HG02973 (cell line): ENCODE measurements at regions not wholly inside any gene's neighbourhood (a gene's known extent, or its start where the extent isn't known, plus 50 kb on each side); places are given as distances from the start of the nearest gene placed in this dataset.

Experiments
- ATAC-seq: cut with Tn5 transposase; IDR thresholded peaks from one replicate; pipeline ENCODE4 v1.9.1; 2021; ENCODE audit warnings: moderate library complexity; ENCODE audit not compliant: unreplicated experiment

DNA sequence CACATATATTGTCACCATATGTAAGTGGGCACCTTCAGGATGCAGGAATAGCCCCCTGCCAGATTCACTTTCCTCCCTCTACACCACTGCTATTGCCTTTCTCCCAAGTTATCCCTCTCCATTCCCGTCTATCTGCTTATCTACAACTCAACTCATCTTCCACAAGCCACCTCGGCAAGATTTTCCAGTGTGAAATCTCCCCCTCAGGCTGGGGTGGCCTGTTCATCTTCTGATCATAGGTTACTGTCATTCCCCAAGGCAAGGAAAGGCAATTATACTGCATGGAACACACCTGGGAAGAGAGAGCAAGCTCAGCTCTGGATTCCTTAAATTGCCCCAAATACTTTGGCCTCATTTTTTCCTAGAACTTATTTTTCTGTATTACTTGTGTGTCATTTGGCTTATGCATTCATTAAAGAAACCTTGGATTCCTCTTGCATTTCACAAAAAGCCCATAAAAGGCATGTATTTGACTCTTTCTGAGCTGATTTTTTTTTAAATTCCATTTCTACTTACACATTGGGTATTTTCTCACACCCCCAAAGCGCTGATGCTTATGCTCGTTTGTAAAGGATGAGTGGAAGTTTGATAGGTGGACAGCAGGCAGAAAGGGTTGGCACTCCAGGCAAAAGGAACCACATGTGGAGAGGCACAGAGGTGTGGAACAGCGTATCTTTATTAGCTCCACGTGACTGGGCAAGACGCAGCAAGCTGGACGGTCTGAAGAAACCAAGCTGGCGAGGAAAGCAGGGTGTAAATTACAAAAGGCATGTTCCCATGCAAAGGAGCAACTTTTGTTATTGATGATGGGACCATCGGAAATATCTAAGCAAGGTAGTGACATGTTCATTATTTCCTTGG is 169.7 kb upstream of the RAB4A start:
- no peak for ATAC-seq

DNA sequence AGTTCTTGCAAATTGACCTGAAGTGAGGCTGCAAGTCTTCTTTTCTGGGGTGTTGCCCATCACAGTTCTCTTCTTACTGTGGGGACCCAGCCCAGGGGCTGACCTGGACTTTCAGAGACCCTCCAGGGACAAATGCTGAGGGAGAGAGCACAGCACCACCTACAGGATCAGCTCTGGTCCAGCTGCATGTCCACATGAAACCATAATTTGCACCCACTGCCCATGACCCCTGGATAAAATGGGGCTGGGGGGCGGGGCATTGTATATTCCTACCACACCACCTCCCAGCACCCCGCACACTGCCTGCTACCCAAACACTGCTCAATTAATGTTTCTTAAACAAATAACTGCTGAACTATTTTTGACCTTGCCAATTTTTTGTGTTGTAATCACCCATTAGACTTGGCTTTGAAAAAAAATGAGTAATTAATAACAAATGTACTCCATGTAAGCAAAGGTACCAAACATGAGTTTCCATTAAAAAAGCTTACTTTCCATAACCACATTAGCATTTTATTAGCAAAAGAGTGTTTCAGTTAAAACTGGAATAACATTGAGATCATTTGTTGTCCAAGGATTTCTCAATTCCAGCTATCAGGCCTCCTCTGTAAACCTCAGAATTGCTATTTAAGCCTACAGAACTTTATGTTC is 168.0 kb upstream of the RAB4A start:
- ATAC-seq, result no peak

DNA sequence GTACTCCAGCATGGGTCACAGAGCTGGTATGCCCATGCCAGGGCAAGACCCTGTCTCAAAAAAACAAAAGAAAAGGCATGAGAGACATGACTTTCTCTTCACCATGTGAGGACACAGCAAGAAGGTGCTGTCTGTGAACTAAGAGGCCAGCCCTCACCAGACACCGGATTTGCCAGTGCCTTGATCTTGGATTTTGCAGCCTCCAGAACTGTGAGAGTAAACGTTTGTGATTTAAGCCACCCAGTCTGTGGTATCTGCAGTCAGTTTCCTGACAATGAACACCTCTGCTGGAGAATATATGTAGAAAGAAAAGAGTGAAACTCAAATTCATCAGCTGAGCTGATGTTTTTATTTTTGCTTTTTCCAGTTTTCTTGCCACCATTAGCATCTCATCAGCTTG is 166.3 kb upstream of the RAB4A start:
- no peak for ATAC-seq

DNA sequence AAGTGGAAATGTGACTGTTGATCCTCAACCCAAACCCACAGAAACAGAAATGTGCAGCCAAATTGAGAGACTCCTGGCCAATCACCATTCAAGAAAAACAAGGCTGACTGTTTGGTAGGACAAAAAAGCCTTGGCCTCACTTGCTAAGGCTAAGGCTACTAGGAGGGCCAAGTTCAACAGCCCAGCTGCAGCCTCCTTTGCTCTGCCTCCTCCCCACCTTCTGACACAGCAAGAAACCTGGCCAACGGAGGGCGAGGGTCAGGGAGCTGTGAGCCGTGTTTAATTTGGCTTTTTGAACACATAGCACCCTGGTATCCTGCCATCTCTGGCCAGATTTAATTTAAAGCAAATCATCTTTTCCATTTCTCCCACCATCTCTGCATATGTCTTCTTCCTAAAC is 165.8 kb upstream of the RAB4A start:
- ATAC-seq, result no peak

DNA sequence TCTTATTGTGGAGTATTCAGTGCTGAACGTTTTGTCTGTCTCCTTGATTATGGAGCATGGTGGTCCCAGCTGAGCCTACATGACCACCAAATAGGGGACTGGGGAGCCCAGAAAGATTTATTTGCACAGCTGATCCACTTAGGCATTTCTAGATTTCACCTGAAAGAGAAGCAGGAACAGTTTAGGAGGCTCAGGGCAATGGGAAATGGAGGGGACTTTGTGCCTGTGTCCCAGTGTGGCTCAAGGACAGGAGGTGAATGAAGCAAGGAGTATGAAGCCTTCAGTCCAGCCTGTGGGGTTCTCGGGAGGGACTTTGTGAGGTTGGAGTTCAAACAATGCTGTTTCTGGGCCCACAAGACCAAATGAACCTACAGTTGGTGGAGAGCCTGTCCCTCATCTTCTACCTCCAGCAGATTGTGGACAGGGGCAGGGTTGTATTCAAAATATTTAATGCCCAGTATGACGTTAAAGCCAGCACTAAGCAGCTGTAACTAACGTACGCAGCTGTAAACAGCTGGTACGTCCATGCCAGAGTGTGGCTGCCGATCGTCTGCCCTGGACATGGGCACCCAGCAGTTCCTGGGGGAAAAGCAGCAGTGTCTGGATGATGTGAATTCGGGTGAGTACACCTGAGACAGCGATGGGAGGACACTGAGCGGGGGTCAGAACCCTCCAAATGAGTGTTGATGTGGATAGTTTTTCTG is 164.9 kb upstream of the RAB4A start:
- ATAC-seq, result no peak

DNA sequence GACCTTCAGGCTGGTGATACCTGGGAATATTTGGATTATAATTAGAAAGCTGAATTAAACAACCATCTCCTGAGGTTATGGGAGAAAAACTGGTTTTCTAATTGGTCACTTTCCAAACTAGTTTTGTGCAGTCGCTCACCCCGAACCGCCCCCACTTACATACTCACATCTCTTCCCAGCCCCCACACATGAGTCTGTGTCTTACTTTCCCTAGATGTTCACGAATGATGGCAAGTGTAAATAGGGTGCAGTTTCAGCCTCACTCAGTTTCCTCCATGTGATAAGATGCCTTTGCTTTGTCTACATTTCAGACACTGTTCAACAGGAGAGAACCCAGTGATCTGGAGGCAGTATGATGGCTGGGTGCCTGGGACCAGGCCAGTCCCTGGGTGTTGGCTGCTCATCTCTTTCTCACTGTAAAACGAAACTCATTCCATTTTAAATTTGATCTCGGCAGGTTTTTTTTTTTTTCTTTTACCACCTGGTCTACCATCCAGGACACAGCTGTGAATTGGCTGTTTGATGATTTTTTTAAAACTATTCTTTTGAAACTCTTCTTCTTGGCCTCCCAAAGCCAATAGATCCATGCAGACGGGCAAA is 164.3 kb upstream of the RAB4A start:
- no peak for ATAC-seq

DNA sequence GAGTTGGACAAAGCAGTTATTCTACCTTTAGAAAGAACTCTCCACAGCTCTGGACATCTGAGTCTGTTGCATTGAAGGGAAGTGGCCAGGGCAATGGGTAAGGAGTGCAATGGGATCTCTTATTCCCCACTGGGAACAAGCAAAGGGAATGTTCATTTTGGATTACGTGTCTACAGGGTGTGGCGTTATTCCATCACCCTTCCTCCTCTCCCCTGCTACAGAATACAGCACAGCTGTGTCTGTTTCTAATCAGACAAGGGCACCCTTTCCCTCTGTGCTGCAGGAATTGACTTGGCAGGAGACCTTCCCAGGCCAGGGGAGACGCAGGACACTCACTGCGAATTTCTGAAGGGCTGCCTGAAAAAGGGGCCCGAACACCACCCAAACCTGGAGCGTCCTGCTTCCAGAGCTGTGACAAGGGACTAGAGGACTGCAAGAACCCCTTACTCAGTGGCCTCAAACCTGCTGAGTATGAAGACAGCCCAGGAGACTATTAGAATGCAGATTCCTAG is 163.6 kb upstream of the RAB4A start:
- ATAC-seq, result no peak

DNA sequence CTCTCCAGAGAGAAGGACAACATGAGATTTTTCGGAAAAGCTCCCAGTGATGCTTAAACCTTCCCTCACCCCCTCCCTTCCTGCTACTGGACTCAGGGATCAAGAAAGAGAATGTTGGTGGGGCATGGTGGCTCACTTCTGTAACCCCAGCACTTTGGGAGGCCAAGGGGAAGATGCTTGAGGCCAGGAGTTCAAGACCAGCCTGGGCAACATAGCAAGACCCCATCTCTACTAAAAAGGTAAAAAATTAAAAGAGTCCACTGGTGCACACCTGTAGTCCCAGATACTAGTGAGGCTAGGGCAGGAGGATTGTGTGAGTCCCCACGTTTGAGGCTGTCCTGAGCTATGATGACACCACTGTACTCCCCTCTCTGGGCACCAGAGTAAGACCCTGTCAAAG is 162.9 kb upstream of the RAB4A start:
- ATAC-seq, result no peak

DNA sequence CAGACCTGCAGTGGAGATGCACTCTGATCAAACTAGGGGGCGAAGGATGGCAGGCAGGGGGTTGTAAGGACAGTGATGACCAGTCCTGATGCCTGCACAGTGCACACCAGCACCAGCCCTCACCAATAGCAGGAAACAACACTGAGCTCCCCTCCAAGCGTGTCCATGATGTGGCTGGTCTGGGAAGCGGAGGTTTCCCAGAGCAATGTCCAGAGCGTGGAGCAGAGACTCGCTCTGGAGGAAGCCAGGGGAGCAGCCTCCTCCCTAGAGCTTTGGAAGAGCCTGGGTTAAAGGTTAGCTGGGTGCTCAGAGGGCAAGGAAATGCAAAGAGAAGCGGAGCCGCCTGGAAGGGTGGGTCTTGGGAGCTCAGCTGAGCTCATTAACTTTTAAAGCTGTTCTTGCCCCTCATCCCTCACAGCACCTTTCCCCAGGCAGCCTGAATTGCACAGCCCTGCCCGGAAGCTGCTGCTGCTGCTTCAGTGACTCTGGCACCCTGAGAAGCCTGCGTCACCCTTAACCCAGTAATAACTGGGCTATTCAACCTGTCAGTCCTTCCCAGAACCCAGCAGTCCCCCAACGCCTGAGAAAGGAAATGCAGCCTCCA is 162.2 kb upstream of the RAB4A start:
- ATAC-seq, result no peak

DNA sequence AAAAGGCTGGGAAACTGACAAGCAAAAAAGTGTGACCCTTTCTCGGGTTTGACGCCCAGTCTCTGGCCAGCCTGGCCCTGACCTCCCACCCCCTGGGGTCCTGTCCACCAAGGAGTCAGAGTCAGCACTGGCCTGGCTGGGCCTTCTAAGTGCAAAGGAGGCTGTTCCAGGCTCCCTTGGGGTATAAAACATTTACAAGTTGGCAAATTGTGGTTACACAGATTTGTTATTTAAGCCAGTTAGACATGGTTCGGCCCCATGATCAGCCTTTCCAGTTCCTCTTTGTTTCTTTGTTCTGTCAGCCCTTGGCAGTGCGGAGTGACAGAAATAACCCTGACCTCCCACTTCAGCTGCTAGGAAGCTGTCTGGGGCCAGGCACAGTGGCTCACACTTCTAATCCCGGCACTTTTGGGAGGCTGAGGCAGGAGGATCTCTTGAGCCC is 161.6 kb upstream of the RAB4A start:
- no peak for ATAC-seq

DNA sequence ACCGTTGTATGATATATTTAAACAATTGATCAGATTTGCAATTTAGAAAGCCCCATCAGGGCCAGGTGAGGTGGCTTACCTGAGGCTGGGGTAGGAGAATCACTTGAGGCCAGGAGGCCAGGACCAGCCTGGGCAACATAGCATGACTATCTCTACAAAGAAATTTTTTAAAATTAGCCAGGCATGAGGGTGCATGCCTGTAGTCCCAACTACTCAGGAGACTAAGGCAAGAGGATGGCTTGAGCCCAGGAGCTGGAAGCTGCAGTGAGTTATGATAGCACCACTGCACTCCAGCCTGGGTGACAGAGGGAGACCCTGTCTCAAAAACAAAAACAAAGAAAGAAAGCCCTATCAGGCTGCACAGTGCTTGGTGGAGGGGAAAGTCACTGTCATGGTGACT is 159.9 kb upstream of the RAB4A start:
- no peak for ATAC-seq

DNA sequence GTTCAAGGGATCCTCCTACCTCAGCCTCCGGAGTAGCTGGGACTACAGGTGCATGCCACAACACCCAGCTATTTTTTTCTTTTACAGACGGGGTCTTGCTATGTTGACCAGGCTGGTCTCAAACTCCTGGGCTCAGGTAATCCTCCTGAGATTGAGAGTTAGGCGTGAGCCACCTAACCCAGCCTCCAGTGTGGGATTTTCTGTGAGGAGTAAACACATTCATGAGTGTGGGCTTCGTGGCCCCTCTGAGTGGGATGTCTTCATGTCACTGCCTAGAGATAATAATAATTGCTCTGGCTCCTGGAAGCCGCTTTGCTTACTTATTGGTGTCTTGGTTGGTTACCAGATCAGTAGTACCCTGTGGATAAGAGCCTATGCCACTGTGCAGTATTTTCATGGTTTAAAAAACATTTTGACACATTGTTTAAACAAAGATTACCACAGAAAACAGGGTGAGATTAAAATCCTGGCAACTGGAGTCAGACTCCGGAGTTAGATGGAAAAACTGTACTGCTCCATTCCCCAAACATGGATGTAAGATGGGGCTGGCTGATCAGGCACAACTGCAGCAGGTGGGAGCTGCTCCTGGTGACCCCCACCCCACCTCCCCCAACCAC is 159.1 kb upstream of the RAB4A start:
- no peak for ATAC-seq

DNA sequence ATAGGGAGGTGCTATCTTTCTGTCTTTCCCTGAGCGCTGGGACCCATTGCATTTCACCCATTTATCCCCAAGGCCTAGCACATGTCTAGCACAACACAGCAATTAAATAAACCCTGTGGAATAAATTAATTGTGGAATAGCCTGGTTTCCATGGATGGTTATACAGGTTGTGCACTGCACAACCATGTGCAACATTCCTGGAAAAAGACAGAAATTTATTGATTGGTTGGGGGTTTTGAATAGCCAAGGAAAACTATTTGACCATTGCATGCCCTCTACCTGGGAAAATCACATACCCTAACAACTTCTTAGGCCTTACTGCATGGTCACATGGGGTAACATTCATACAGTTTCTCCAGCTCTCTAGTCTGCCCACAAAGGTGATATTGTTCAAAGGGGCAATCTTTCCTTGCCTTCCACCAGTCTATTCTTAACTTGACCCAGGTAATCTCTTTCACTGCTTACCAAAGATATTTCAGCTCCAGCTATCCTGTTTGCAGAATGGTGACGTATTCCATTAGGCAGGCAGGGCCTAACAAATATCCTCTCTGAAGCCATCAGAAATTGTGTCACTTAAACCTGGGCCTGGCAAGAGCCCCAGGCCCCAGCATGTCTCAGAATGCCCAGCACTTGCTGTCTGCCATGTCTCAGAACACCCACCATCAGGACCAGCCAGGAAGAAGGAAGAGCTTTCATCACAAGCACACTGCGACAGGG is 157.9 kb upstream of the RAB4A start:
- ATAC-seq, result no peak

DNA sequence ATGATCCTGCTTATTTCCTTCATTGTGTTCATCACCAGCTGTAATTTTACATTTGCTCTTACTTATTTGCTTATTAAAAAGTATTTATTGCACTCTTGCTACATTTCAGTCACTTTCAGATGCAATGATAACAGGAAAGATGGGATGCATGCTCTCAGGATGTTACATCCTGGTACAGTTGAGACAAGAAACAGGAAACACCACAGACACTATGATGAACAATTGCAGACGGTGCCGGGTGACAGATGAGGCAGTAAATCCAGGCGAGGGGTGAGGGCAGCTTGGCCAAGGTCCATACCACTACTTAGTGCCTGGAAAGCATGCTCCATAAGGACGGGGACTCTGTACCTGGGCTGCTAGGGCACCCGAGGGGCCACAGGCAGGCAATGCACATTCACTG is 156.6 kb upstream of the RAB4A start:
- ATAC-seq, result no peak

DNA sequence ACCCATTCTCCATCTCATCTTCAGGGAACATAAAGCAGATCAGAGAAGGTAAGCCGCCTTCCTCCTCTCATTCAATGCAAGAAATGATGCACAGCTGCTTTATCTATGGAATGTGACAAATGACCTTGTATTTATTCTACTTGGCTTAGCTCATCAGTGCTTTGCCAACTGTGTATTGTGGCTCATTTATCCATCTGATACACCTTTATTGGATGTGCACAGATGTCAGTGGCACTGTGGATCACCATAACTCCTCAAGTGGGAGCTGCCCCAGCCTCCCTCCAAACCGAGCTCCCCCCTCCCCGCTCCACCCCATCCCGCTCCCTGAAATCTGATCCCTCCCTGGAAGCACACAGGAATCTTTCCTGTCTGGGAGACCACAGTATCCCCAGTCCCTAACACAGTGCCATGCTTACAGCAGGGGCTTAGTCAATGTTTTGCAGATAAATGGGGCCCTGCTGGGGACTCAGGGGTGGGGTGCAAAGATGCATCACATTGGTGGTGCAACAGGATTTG is 156.0 kb upstream of the RAB4A start:
- no peak for ATAC-seq

DNA sequence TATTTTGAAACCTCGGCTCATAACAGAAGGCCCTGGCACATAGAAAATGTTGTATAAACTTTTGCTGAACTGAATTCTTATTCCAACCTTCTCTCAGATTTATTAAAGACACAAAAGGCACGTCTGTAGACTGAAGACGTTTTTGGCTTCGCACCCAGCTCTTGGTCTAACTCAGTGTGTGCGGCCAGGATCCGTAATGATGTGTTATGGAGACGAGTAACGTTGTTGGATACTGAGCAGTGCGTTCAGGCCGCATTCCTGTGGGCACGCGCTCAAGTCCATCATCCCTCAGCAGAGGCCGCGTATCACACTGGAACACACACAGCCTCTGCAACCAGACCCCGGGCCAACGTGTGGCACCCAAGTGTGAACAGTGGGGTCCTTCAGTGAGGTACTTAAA is 154.8 kb upstream of the RAB4A start:
- ATAC-seq, result no peak

DNA sequence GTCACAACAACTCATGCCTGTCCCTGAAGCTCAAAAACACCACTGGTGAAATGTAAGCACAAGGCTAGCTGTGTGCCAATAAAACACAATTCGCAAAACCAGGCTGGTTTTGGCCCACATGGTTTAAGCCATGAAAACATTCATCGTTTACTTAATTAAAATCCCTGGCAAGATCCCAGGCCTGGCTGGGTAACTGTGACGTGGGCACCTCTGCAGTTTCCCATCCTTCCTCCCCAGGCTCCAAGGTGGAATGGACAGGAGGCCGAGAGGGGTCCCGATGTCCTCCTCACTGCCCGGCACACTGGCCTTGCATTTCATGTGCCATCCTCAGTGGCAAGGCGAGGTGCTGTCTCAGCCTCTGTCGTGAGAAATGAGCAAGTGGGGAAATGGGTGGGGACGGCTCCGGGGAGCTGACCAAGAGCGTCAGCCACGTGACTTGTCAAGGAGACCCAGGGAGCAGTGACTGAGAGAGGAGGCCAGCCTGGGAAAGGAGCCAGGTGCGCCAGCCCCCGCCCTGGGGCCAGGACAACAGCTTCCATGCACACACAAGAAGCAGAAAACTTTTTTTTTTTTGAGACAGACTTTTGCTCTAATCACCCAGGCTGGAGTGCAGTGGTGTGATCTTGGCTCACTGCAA is 153.1 kb upstream of the RAB4A start:
- ATAC-seq, result no peak

DNA sequence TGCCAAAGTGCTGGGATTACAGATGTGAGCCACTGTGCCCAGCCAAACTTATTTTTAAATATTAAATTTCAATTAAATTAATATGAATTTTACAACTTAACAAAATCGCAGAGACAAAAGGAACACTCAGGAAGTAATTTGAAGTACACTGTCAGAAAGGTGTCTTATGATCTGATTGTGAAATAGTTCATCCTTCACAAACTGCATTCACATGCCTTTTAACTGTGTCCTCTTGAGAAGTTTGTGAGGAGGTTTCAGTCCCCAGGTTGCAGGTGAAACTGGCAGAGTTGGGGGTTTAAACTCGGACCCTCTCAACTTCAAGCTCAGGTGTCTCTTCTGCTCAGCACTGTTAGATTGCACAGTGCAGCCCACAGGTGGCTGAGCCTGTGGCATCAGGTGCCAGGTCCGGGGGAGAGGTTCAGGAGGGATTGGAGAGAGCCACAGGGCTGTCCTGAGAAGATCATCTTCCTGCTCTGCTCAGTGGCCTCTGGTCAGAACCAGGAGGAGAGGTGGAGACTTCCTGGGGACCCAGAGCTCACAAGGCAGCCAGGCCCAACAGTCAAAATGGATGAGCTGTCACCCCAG is 152.3 kb upstream of the RAB4A start:
- ATAC-seq, result no peak

DNA sequence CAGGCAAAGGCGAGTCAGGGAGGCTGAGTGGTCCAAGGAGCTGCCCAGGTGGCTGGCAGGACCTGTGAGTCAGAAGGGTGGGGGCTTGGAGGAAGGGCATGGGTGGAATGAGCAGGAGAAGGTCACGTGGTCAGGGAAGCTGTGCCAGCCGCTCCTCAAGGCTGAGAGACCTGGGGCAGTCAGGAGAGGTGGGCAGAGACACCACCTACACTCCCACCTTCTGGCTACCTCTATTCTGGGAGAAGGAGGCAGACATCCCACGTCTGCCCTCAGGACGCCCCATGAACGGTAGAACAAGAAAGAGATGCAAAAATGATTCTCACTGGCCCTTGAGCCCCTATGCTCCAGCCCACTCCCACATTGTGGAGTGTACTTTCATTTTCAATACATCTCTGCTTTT is 151.8 kb upstream of the RAB4A start:
- no peak for ATAC-seq
